H1 (cell line): ENCODE measurements at regions not wholly inside any gene's neighbourhood (a gene's known extent, or its start where the extent isn't known, plus 50 kb on each side); places are given as distances from the start of the nearest gene placed in this dataset.
"Not testable (repeated sequence)": the region's sequence is repeated elsewhere in the genome, so short reads cannot be mapped to it uniquely, and the experiment has no call there.

ENCODE experiments used
- CTCF ChIA-PET: fragments of 300-600 bp; sonication (Branson Sonifier 250); formaldehyde crosslinking; loops from one replicate; lab custom pipeline; 2021; ENCODE audit not compliant: partially characterized antibody; lab: Charles Lee
- POLR2A ChIA-PET: fragments of 300-600 bp; sonication (Branson Sonifier 250); formaldehyde crosslinking; loops from one replicate; lab custom pipeline; 2021; ENCODE audit warnings: inconsistent platforms; ENCODE audit not compliant: partially characterized antibody; lab: Charles Lee
- DNase-seq, 2 experiments: peaks; one replicate each; pipeline versions ENCODE4 v3.0.0 to v3.0.0-alpha.2; 2010 to 2022; ENCODE audit warnings: low spot score in 2 of 2, low read depth in 1 of 2, mixed read lengths in 1 of 2
- FAIRE-seq: peaks from 2 replicates; lab custom pipeline; 2011; peaks lifted over from hg19 to GRCh38; lab: Jason Lieb, UNC
- H2AFZ ChIP-seq: 2 replicates; pipeline ENCODE4 v1.8.1; 2012; ENCODE audit warnings: low read length, inconsistent platforms
- H2AK5ac ChIP-seq: 2 replicates; pipeline ENCODE4 v1.6.1; 2013; ENCODE audit warnings: low read depth, low read length
- H2BK120ac ChIP-seq: replicated peaks from 2 replicates; pipeline ENCODE3; 2013; ENCODE audit warnings: low read depth, low read length, inconsistent platforms
- H2BK12ac ChIP-seq: 2 replicates; pipeline ENCODE4 v1.6.1; 2013; ENCODE audit warnings: low read depth, low read length
- H2BK15ac ChIP-seq: 2 replicates; pipeline ENCODE4 v1.6.1; 2013; ENCODE audit warnings: low read length
- H2BK20ac ChIP-seq: 2 replicates; pipeline ENCODE4 v1.6.1; 2013; ENCODE audit warnings: low read length
- H2BK5ac ChIP-seq: 2 replicates; pipeline ENCODE4 v1.6.1; 2013; ENCODE audit warnings: low read depth, low read length
- H3K14ac ChIP-seq: 2 replicates; pipeline ENCODE4 v1.6.1; 2013; ENCODE audit warnings: inconsistent platforms; ENCODE audit not compliant: insufficient read length
- H3K18ac ChIP-seq: 2 replicates; pipeline ENCODE4 v1.6.1; 2013; ENCODE audit warnings: low read length; ENCODE audit errors: extremely low read depth
- H3K23ac ChIP-seq: 2 replicates; pipeline ENCODE4 v1.6.1; 2013; ENCODE audit warnings: inconsistent platforms; ENCODE audit not compliant: insufficient read length
- H3K23me2 ChIP-seq: 2 replicates; pipeline ENCODE4 v1.6.1; 2013; ENCODE audit warnings: low read depth, low read length
- H3K27ac ChIP-seq: 2 replicates; pipeline ENCODE4 v1.6.1; 2011; ENCODE audit warnings: low read depth, low read length, inconsistent platforms
- H3K27me3 ChIP-seq, 4 experiments: replicated peaks in 1 of 4; 1 replicate in 1 of 4; 2 replicates in 3 of 4; pipeline versions ENCODE4 v1.6.1 to v1.8.1; 2011 to 2013; ENCODE audit warnings: low read length in 3 of 4, mild to moderate bottlenecking in 3 of 4, inconsistent platforms in 2 of 4, mixed read lengths in 2 of 4, moderate library complexity in 1 of 4; ENCODE audit not compliant: control insufficient read depth in 3 of 4, insufficient read depth in 3 of 4; ENCODE audit errors: extremely low read depth in 1 of 4
- H3K36me3 ChIP-seq, 4 experiments: 2 replicates each; pipeline versions ENCODE4 v1.6.1 to v1.8.1; 2011 to 2013; ENCODE audit warnings: mild to moderate bottlenecking in 4 of 4, low read length in 3 of 4, moderate library complexity in 2 of 4, control low read depth in 1 of 4, inconsistent platforms in 1 of 4; ENCODE audit not compliant: insufficient read depth in 4 of 4, control insufficient read depth in 2 of 4
- H3K4ac ChIP-seq: replicated peaks from 2 replicates; pipeline ENCODE3; 2013; ENCODE audit warnings: low read length, low read depth, mixed read lengths, inconsistent platforms; ENCODE audit not compliant: insufficient read length
- H3K4me1 ChIP-seq, 4 experiments: replicated peaks in 1 of 4; 1 replicate in 1 of 4; 2 replicates in 3 of 4; pipeline versions ENCODE4 v1.6.1 to v1.8.1; 2011 to 2013; ENCODE audit warnings: low read length in 3 of 4, inconsistent platforms in 2 of 4, mixed read lengths in 1 of 4; ENCODE audit not compliant: insufficient read depth in 4 of 4, control insufficient read depth in 3 of 4
- H3K4me2 ChIP-seq, 2 experiments: 2 replicates each; pipeline versions ENCODE4 v1.6.1 to v1.8.1; 2011 to 2013; ENCODE audit warnings: low read depth in 2 of 2, low read length in 2 of 2, control low read depth in 1 of 2, inconsistent platforms in 1 of 2, mild to moderate bottlenecking in 1 of 2; ENCODE audit not compliant: insufficient read depth in 1 of 2
- H3K4me3 ChIP-seq, 4 experiments: fragments of 200-600, 300-600 bp in 1 of 4; sonication (generic), shearing (Covaris generic), sonication (Bioruptor Twin) in 1 of 4; 2 replicates each; pipeline versions ENCODE4 v1.5.1 to v1.8.1; 2011 to 2016; ENCODE audit warnings: low read length in 4 of 4, low read depth in 3 of 4, control low read depth in 2 of 4, inconsistent platforms in 2 of 4, mild to moderate bottlenecking in 2 of 4, mixed read lengths in 1 of 4, moderate library complexity in 1 of 4; ENCODE audit not compliant: insufficient read depth in 2 of 4; ENCODE audit errors: extremely low read depth in 1 of 4
- H3K56ac ChIP-seq: replicated peaks from 2 replicates; pipeline ENCODE3; 2013; ENCODE audit warnings: low read depth, mild to moderate bottlenecking, mixed read lengths, low read length, inconsistent platforms; ENCODE audit not compliant: insufficient read length
- H3K79me1 ChIP-seq: 2 replicates; pipeline ENCODE4 v1.6.1; 2013; ENCODE audit warnings: low read depth, low read length, control low read depth
- H3K79me2 ChIP-seq, 2 experiments: 2 replicates each; pipeline versions ENCODE4 v1.6.1 to v1.8.1; 2012 to 2013; ENCODE audit warnings: low read length in 2 of 2, mild to moderate bottlenecking in 2 of 2, inconsistent platforms in 1 of 2; ENCODE audit not compliant: insufficient read depth in 2 of 2, control insufficient read depth in 1 of 2
- H3K9ac ChIP-seq, 4 experiments: replicated peaks in 1 of 4; 1 replicate in 1 of 4; 2 replicates in 3 of 4; pipeline versions ENCODE4 v1.6.1 to v1.8.1; 2011 to 2013; ENCODE audit warnings: low read depth in 3 of 4, low read length in 3 of 4, control low read depth in 2 of 4, mild to moderate bottlenecking in 2 of 4, moderate library complexity in 2 of 4, inconsistent platforms in 1 of 4; ENCODE audit errors: extremely low read depth in 1 of 4
- H3K9me3 ChIP-seq, 2 experiments: 2 replicates each; pipeline versions ENCODE4 v1.6.1 to v1.8.1; 2012 to 2013; ENCODE audit warnings: mild to moderate bottlenecking in 2 of 2, moderate library complexity in 2 of 2, control low read depth in 1 of 2, inconsistent platforms in 1 of 2, low read depth in 1 of 2, low read length in 1 of 2, mixed read lengths in 1 of 2; ENCODE audit not compliant: insufficient read depth in 2 of 2
- H4K20me1 ChIP-seq, 2 experiments: replicated peaks in 1 of 2; 2 replicates each; pipeline versions ENCODE3 to v1.8.1; 2011 to 2013; ENCODE audit warnings: inconsistent platforms in 2 of 2, low read length in 2 of 2, mild to moderate bottlenecking in 1 of 2; ENCODE audit not compliant: insufficient read depth in 2 of 2, control insufficient read depth in 1 of 2
- H4K5ac ChIP-seq: 2 replicates; pipeline ENCODE4 v1.6.1; 2013; ENCODE audit warnings: low read length, low read depth, mixed read lengths, inconsistent platforms; ENCODE audit not compliant: insufficient read length
- H4K8ac ChIP-seq: 2 replicates; pipeline ENCODE4 v1.8.0; 2013; ENCODE audit warnings: mild to moderate bottlenecking, moderate library complexity, low read length, inconsistent platforms; ENCODE audit not compliant: insufficient read depth; ENCODE audit errors: extremely low read depth
- H4K91ac ChIP-seq: replicated peaks from 2 replicates; pipeline ENCODE3; 2013; ENCODE audit warnings: low read length, mixed read lengths, inconsistent platforms; ENCODE audit not compliant: insufficient read length
- WGBS, 2 experiments: shearing (Covaris generic) in 1 of 2; methylation state at CpG; one replicate each; pipeline versions ENCODE4 v1.1.6 to v1.1.7; 2013 to 2015; ENCODE audit warnings: low lambda C conversion rate in 2 of 2, mixed read lengths in 2 of 2, inconsistent platforms in 1 of 2, low coverage in 1 of 2, missing lambda C conversion rate in 1 of 2; ENCODE audit not compliant: insufficient replicate concordance in 2 of 2, insufficient coverage in 1 of 2, insufficient read length in 1 of 2; ENCODE audit errors: extremely low coverage in 1 of 2, missing lambda C conversion rate in 1 of 2; 5-methylcytosine and 5-hydroxymethylcytosine counted together

DNA sequence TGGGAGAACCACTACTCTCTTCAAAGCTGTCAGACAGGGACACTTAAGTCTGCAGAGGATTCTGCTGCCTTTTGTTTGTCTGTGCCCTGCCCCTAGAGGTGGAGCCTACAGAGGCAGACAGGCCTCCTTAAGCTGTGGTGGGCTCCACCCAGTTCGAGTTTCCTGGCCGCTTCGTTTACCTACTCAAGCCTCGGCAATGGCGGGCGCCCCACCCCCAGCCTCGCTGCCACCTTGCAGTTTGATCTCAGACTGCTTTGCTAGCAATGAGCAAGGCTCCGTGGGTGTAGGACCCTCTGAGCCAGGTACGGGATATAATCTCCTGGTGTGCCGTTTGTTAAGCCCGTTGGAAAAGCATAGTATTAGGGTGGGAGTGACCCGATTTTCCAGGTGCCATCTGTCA is 267.9 kb upstream of the GRAMD2B start:
- H3K9ac ChIP-seq, DNase-seq, H4K8ac ChIP-seq, H2AFZ ChIP-seq, H3K23me2 ChIP-seq, H3K79me1 ChIP-seq, H3K4me1 ChIP-seq, H3K4me3 ChIP-seq, H3K36me3 ChIP-seq, H4K5ac ChIP-seq, POLR2A ChIA-PET, H4K20me1 ChIP-seq, H2BK12ac ChIP-seq, H2AK5ac ChIP-seq, FAIRE-seq, H3K4me2 ChIP-seq, H2BK20ac ChIP-seq, H2BK15ac ChIP-seq, H3K4ac ChIP-seq, H3K27me3 ChIP-seq, H3K18ac ChIP-seq, H3K27ac ChIP-seq, H2BK5ac ChIP-seq, H3K56ac ChIP-seq, H2BK120ac ChIP-seq, H3K14ac ChIP-seq, H3K79me2 ChIP-seq, H4K91ac ChIP-seq, H3K23ac ChIP-seq: not testable (repeated sequence)
- WGBS, 2 experiments, result 95% methylated on average over 12 of the region's 12 CpGs; no CpG with 5 or more reads in 1 of the 2 experiments
- CTCF ChIA-PET, result interaction anchor here (1.6 kb wide), 1 partner anchor 30 kb away, joined by 3 read pairs; no protein-coding TSS in a partner anchor
- H3K9me3 ChIP-seq, result peaks cover 21 to 28% of the 10 kb centered on the region in 2 experiments
